IPS DF 6.9 (cell line): ENCODE measurements at regions not wholly inside any gene's neighbourhood (a gene's known extent, or its start where the extent isn't known, plus 50 kb on each side); places are given as distances from the start of the nearest gene placed in this dataset.

Source experiments
- DNase-seq: peaks from one replicate; pipeline ENCODE4 v3.0.0-alpha.2; 2013; ENCODE audit warnings: low read depth, low spot score
- H3K27ac ChIP-seq: one replicate; pipeline ENCODE4 v1.5.1; 2013; ENCODE audit warnings: low read length, control low read depth
- H3K27me3 ChIP-seq: 2 replicates; pipeline ENCODE4 v1.6.1; 2013; ENCODE audit warnings: mild to moderate bottlenecking, low read length; ENCODE audit not compliant: control insufficient read depth, insufficient read depth
- H3K36me3 ChIP-seq: 2 replicates; pipeline ENCODE4 v1.6.1; 2013; ENCODE audit warnings: low read length; ENCODE audit not compliant: control insufficient read depth, insufficient read depth
- H3K4me1 ChIP-seq: 2 replicates; pipeline ENCODE4 v1.6.1; 2013; ENCODE audit warnings: low read length; ENCODE audit not compliant: control insufficient read depth, insufficient read depth
- H3K4me3 ChIP-seq: 2 replicates; pipeline ENCODE4 v1.5.1; 2013; ENCODE audit warnings: mild to moderate bottlenecking, low read length
- H3K9me3 ChIP-seq: 2 replicates; pipeline ENCODE4 v1.6.1; 2013; ENCODE audit warnings: low read length, inconsistent platforms; ENCODE audit not compliant: control insufficient read depth, insufficient read depth
- WGBS: extraction: QIAGEN DNeasy Blood & Tissue Kit; methylation state at CpG from one replicate; pipeline ENCODE4 v1.1.7; 2013; ENCODE audit warnings: mixed read lengths, missing lambda C conversion rate; ENCODE audit not compliant: insufficient read length, insufficient coverage; 5-methylcytosine and 5-hydroxymethylcytosine counted together

DNA sequence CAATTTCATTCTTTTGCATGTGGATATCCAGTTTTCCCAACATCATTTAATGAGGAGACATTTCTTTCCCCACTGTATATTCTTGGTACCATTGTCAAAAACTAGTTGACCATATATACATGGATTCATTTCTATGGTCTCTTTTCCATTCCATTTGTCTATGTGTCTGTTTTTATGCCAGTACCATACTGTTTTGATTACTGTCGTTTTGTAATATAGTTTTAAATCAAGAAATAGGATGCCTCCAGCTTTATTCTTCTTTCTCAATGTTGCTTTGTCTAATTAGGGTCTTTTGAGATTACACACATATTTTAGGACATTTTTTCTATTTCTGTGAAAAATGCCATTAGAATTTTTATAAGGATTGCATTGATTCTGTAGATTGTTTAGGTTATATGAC is 177.5 kb upstream of the POU2AF2 start:
- no CpG with 5 or more reads among the region's 1 CpG for WGBS
- Histone ChIP-seq H3K9me3 (no peaks in the 10 kb centered on the region), H3K36me3 (no peaks in the 10 kb centered on the region), H3K4me3 (no peak overlapping the region), H3K27me3 (no peaks in the 10 kb centered on the region), H3K27ac (no peak overlapping the region), H3K4me1 (no peaks in the 10 kb centered on the region)
- DNase-seq: no peak

DNA sequence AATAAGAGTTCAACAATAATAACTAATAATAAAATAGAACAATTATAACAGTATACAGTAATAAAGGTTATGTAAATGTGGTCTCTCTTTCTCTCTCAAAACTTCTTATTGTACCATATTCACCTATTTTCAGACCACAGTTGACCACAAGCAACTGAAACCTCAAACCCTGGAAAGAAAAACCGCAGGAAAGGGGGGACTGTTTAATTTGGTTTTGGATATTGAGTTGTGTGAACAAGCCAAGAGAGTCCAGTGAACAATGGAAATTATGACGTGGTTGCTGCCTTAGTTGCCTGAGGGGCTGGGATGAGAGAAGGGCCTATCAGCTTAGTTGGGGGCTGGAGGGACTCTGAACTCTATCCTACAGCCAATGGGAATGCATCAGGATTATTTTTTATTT is 178.7 kb upstream of the POU2AF2 start:
- DNase-seq: no peak
- Histone ChIP-seq H3K36me3 (no peaks in the 10 kb centered on the region), H3K27ac (no peak overlapping the region), H3K27me3 (no peaks in the 10 kb centered on the region), H3K4me3 (no peak overlapping the region), H3K4me1 (no peaks in the 10 kb centered on the region), H3K9me3 (no peaks in the 10 kb centered on the region)
- WGBS: no CpG with 5 or more reads among the region's 2 CpGs

DNA sequence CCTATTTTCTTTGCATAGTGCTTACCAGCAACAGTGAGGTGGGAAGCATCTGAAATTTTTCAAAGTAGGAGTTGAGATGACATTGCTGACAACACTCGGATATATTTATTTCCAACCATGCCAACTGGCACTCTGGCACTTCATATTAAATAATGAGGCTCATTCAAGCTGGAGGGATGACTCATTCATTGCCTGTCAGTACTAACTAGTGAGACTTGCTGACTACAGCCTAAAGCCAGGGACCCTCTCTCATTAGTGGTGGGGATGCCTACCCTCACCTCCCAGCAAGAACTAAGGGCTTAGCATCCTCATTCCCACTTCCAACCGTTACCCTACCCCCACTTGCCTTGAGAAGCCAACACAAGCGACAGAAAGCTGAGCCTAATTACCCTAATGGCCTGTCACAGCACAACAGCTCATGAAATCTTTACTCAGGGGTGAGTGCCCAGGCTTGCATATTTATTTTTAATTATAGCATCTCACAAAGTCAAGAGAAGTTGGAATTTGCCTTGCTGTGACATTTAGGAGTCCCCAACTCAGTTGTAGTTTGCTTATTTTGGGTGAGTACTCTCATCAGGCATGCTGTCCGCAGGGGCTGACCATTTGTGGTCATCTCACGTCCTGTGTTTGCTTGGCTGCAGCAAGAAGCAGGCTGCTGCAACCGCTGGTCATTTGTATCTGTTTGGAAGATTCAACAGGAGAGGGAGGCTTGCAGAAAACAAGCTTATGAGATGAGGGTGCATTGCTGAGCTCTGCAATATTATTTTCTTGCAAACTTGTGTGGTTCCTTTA is 181.6 kb upstream of the POU2AF2 start:
- no peak for DNase-seq
- no peaks in the 10 kb centered on the region for H3K27me3 ChIP-seq
- WGBS: no CpG with 5 or more reads among the region's 6 CpGs

DNA sequence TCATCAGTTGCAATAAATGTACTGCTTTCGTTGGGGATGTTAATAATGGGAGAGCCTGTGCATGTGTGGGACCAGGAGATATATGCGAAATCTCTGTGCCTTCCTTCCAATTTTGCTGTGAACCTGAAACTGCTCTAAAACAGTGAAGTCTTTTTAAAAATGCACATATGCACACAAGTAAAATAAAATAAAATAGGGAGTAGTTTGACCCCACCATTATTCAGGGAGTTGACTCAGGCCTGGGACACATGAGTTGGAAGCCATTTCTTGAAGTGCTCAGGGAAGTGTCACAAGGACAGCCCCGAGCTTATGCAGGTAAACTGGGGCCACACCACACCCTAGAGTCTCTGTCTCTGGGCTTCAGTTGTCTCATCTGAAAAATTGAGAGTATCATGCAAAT is 183.1 kb upstream of the POU2AF2 start:
- H3K27ac ChIP-seq: no peak overlapping the region
- no peak for DNase-seq
- H3K27me3 ChIP-seq: no peaks in the 10 kb centered on the region
- H3K4me1 ChIP-seq: no peaks in the 10 kb centered on the region
- no peaks in the 10 kb centered on the region for H3K9me3 ChIP-seq
- no peak overlapping the region for H3K4me3 ChIP-seq
- no CpG with 5 or more reads among the region's 3 CpGs for WGBS
- H3K36me3 ChIP-seq: no peaks in the 10 kb centered on the region

More for the DNA sequence above, 181.6 kb upstream of the POU2AF2 start:
- no peaks in the 10 kb centered on the region for H3K4me1 ChIP-seq
- no peak overlapping the region for H3K4me3 ChIP-seq
- H3K27ac ChIP-seq: no peak overlapping the region
- H3K9me3 ChIP-seq: no peaks in the 10 kb centered on the region
- no peaks in the 10 kb centered on the region for H3K36me3 ChIP-seq

DNA sequence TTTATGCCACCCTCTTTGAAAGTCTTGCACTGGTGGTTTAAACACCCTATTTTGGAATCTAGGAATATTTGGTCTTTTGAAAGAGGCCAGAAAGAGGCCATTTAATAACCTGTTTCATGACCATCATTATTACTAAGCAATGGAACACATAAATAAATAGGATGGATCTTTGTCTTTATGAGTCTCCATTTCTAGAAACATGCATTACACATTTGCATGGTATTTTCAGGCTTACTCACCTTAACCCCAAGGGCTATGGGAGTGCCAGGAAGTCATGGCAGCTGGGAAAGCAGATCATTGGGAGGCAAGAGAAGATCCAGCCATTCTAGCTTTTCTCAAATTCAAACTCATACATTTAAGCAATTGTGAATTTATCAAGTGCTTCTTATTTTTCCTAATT is 185.8 kb upstream of the POU2AF2 start:
- Histone ChIP-seq H3K27me3 (no peaks in the 10 kb centered on the region), H3K27ac (no peak overlapping the region), H3K4me3 (no peak overlapping the region), H3K4me1 (no peaks in the 10 kb centered on the region), H3K36me3 (no peaks in the 10 kb centered on the region), H3K9me3 (no peaks in the 10 kb centered on the region)
- DNase-seq: no peak

DNA sequence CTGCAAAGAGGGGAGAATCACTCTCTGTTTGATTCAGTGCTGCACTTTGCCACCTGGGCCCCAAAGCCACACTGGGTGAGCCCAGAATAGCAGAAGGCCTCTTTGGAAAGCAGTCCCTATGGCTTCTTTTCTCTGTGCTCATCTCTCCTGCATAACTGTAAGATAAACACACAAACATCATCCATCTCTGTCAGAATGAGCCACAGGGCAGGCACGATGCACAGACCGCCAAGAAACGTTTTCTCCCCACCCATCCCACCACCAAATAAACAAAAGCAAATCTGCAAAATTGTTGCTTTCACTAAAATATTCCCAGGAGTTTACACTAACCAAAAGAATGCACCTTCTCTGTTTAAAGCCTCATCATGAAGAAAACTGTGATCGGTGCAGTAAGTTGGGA is 196.4 kb upstream of the POU2AF2 start:
- no peaks in the 10 kb centered on the region for H3K36me3 ChIP-seq
- no peak for DNase-seq
- no peak overlapping the region for H3K4me3 ChIP-seq
- 0 out of 2 replicates have a peak, but pooled peaks cover 2% of the 10 kb centered on the region for H3K4me1 ChIP-seq
- no peaks in the 10 kb centered on the region for H3K9me3 ChIP-seq
- H3K27ac ChIP-seq: no peak overlapping the region
- no CpG with 5 or more reads among the region's 4 CpGs for WGBS
- H3K27me3 ChIP-seq: no peaks in the 10 kb centered on the region

DNA sequence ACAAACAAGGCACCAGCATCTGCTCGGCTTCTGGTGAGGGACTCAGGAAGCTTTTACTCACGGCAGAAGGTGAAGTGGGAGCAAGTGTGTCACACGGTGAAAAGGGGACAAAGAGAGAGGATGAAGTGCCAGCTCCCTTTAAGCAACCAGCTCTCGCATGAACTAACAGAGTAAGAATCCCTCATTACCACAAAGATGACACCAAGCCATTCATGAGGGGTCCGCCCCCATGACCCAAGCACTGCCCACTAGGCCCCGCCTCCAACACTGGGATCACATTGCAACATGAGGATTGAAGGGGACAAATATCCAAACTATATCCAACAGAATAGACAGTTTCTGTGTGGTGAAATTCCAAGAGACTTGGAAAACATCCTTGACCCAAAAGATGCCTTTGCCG is 198.2 kb upstream of the POU2AF2 start:
- H3K36me3 ChIP-seq: no peaks in the 10 kb centered on the region
- H3K27me3 ChIP-seq: no peaks in the 10 kb centered on the region
- no CpG with 5 or more reads among the region's 7 CpGs for WGBS

DNA sequence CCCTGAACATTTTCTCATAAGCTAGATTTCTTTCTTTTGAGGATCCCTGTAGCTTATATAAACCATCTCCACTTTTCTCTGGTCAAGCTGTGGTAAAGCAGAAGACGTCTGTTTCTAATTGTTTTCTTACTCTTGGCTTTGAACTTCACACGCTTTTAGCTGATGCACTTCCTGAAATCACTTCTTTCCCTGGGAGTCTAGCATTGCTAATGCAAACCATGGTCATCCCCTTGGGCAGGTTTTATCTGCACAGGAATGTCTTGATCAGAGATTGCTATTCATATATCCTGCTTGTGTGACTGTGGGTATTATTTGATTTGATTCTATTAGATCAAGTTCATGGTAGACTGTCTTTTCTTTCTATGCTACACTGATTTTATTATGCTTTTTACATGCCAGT is 199.2 kb upstream of the POU2AF2 start:
- Histone ChIP-seq H3K36me3 (no peaks in the 10 kb centered on the region), H3K27me3 (no peaks in the 10 kb centered on the region), H3K4me1 (0 out of 2 replicates have a peak, but pooled peaks cover 2% of the 10 kb centered on the region), H3K27ac (no peak overlapping the region), H3K9me3 (no peaks in the 10 kb centered on the region), H3K4me3 (no peak overlapping the region)
- no peak for DNase-seq
- no CpG with 5 or more reads among the region's 2 CpGs for WGBS

More for the DNA sequence above, 198.2 kb upstream of the POU2AF2 start:
- H3K9me3 ChIP-seq: no peaks in the 10 kb centered on the region
- H3K27ac ChIP-seq: no peak overlapping the region
- DNase-seq: peak; percentile 11
- H3K4me1 ChIP-seq: 0 out of 2 replicates have a peak, but pooled peaks cover 2% of the 10 kb centered on the region
- H3K4me3 ChIP-seq: no peak overlapping the region

DNA sequence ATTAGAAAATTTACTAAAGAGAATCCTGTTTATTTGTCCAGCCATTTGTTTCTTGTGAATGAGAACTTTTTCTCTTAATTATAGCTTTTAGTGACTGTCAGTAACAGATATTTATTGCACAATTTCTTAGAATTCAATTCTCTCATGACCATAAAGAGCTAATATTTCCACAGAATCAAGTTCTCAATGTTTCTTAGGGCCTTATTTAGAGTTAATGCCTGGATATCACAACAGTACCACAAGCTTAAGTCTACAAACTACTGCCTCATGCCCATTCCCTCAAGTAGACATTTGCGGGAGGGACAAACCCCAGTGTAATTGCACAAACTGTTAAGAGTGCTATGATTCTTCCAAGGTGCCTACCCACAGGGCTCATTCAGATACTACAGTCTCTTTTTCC is 199.7 kb upstream of the POU2AF2 start:
- no peaks in the 10 kb centered on the region for H3K36me3 ChIP-seq
- no peak overlapping the region for H3K4me3 ChIP-seq
- WGBS: no CpG with 5 or more reads among the region's 1 CpG
- no peaks in the 10 kb centered on the region for H3K27me3 ChIP-seq
- DNase-seq: no peak
- H3K9me3 ChIP-seq: no peaks in the 10 kb centered on the region
- no peak overlapping the region for H3K27ac ChIP-seq
- 0 out of 2 replicates have a peak, but pooled peaks cover 2% of the 10 kb centered on the region for H3K4me1 ChIP-seq

DNA sequence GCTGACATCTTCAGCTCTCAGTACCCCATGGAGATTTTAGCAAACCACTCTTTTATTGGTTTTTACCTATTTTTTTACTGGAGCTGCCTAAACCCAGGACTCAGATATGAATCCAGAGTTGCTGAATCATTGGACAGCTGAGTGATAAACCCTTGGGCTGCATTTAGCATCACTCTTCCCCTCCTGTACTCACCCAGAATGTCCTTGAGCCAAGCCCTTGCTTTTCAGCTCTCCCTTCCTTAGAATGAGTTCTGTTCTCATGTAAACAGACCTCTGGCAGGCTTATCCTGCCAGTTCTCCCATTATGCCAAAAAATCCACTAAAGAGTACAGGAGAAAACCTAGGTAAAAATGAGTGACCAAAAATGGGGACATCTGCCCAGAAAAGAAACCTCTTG is 200.1 kb upstream of the POU2AF2 start:
- Histone ChIP-seq H3K36me3 (no peaks in the 10 kb centered on the region), H3K4me3 (no peak overlapping the region), H3K27me3 (no peaks in the 10 kb centered on the region), H3K27ac (no peak overlapping the region), H3K9me3 (no peaks in the 10 kb centered on the region), H3K4me1 (0 out of 2 replicates have a peak, but pooled peaks cover 2% of the 10 kb centered on the region)
- DNase-seq: no peak

DNA sequence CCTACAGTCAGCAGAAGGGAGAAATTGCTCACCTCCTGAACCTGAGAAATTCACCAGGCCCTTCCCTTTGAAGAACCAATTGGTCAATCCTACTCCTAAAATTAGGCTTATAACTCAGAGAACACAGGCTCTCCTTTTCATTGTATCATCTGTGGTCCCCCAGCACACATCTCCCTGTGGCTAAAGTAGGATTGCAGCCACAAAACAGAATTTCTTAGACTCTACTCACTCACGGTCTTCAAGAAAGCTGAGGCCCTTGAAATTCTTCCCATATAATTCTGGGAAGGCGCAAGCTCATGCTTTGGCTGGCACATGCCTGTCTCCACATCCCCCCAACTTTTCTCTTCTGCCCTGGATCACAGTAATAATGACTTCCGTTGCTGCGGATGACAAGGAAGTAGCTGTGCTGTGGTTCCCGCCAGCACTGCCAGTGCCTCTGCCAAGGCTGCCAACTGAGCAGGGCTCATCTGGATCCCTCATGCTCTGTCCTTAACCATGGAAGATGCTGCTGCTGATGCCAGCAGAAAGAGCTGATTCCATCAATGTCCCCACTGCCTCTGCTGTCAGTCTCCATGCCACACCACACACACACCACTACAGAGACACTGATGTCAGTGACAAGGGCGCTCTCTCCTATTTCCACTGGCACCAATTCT is 200.6 kb upstream of the POU2AF2 start:
- WGBS: no CpG with 5 or more reads among the region's 6 CpGs
- no peaks in the 10 kb centered on the region for H3K36me3 ChIP-seq
- DNase-seq: no peak
- no peak overlapping the region for H3K4me3 ChIP-seq
- H3K27me3 ChIP-seq: no peaks in the 10 kb centered on the region
- H3K4me1 ChIP-seq: 0 out of 2 replicates have a peak, but pooled peaks cover 2% of the 10 kb centered on the region
- H3K27ac ChIP-seq: no peak overlapping the region
- H3K9me3 ChIP-seq: no peaks in the 10 kb centered on the region
